ENCODE measurements at regions not wholly inside any gene's neighbourhood (a gene's known extent, or its start where the extent isn't known, plus 50 kb on each side); places are given as distances from the start of the nearest gene placed in this dataset.

- no peak for DNase-seq (ENCODE audit: low read depth in 2 of 2)
These were observed 98.6 kb downstream of the FHDC1 start for GRCh38 chr4:153034681-153035080.

- DNase-seq (ENCODE audit: low read depth in 2 of 2) = no peak
These were observed 100.9 kb downstream of the FHDC1 start for GRCh38 chr4:153036931-153037482.

GRCh38 chr4:153038623-153039311 is 102.6 kb downstream of the FHDC1 start:
- DNase-seq (ENCODE audit: low read depth in 2 of 2) = no peak

GRCh38 chr4:153039542-153040185 is 103.5 kb downstream of the FHDC1 start:
- no peak for DNase-seq (ENCODE audit: low read depth in 2 of 2)

- no peak for DNase-seq (ENCODE audit: low read depth in 2 of 2)
These were observed 104.6 kb downstream of the FHDC1 start for GRCh38 chr4:153040677-153041076.

- DNase-seq (ENCODE audit: low read depth in 2 of 2) = no peak
These were observed 107.9 kb downstream of the FHDC1 start for GRCh38 chr4:153044036-153044435.

- no peak for DNase-seq (ENCODE audit: low read depth in 2 of 2)
These were observed 109.2 kb downstream of the FHDC1 start for GRCh38 chr4:153045111-153045982.

- DNase-seq (ENCODE audit: low read depth in 2 of 2) = no peak
These were observed 122.5 kb downstream of the FHDC1 start for GRCh38 chr4:153058671-153059060.

GRCh38 chr4:153060196-153060595 is 124.1 kb downstream of the FHDC1 start:
- no peak for DNase-seq (ENCODE audit: low read depth in 2 of 2)

- DNase-seq (ENCODE audit: low read depth in 2 of 2) = no peak
These were observed 125.8 kb downstream of the FHDC1 start for GRCh38 chr4:153061971-153062370.

- no peak for DNase-seq (ENCODE audit: low read depth in 2 of 2)
These were observed 126.6 kb downstream of the FHDC1 start for GRCh38 chr4:153062652-153063168.

GRCh38 chr4:153063490-153063889 is 127.4 kb downstream of the FHDC1 start:
- no peak for DNase-seq (ENCODE audit: low read depth in 2 of 2)

GRCh38 chr4:153064571-153064970 is 128.4 kb downstream of the FHDC1 start:
- no peak for DNase-seq (ENCODE audit: low read depth in 2 of 2)

- no peak for DNase-seq (ENCODE audit: low read depth in 2 of 2)
These were observed 129.2 kb downstream of the FHDC1 start for GRCh38 chr4:153065276-153065675.

GRCh38 chr4:153067376-153067775 is 131.3 kb downstream of the FHDC1 start:
- no peak for DNase-seq (ENCODE audit: low read depth in 2 of 2)

GRCh38 chr4:153068751-153069150 is 132.6 kb downstream of the FHDC1 start:
- no peak for DNase-seq (ENCODE audit: low read depth in 2 of 2)

- no peak for DNase-seq (ENCODE audit: low read depth in 2 of 2)
These were observed 132.2 kb upstream of the TRIM2 start for GRCh38 chr4:153071958-153072598.

- DNase-seq (ENCODE audit: low read depth in 2 of 2) = no peak
These were observed 131.6 kb upstream of the TRIM2 start for GRCh38 chr4:153072661-153073060.

GRCh38 chr4:153074486-153074885 is 129.8 kb upstream of the TRIM2 start:
- no peak for DNase-seq (ENCODE audit: low read depth in 2 of 2)

GRCh38 chr4:153074936-153075630 is 129.2 kb upstream of the TRIM2 start:
- no peak for DNase-seq (ENCODE audit: low read depth in 2 of 2)
